Endothelial cell of umbilical vein (primary cell): ENCODE measurements at regions not wholly inside any gene's neighbourhood (a gene's known extent, or its start where the extent isn't known, plus 50 kb on each side); places are given as distances from the start of the nearest gene placed in this dataset.

ENCODE experiments used
- EZH2 ChIP-seq: IDR thresholded peaks from 2 replicates; pipeline ENCODE4 v1.6.1; 2012; ENCODE audit warnings: borderline replicate concordance, low read depth, mild to moderate bottlenecking, moderate library complexity, low read length, inconsistent platforms; ENCODE audit not compliant: severe bottlenecking
- MYC ChIP-seq: IDR thresholded peaks from one replicate; pipeline ENCODE4 v1.6.1; 2011; ENCODE audit warnings: mild to moderate bottlenecking, low read depth, low read length
- POLR2A ChIP-seq: IDR thresholded peaks from 2 replicates; pipeline ENCODE4 v1.6.1; 2012; ENCODE audit warnings: low read depth, mild to moderate bottlenecking, control low read depth, low read length
- TF ChIP-seq, protein P1 (sequence below), 2 donors: IDR thresholded peaks; 1 replicate in 1 of 2; 2 replicates in 1 of 2; pipeline ENCODE4 v1.5.1; 2011; ENCODE audit warnings: low read length in 2 of 2, mild to moderate bottlenecking in 2 of 2, moderate library complexity in 2 of 2, control low read depth in 1 of 2, inconsistent platforms in 1 of 2, low read depth in 1 of 2; ENCODE audit not compliant: insufficient read depth in 1 of 2; ENCODE audit errors: extremely low read depth in 1 of 2
- TF ChIP-seq, protein P2 (sequence below): IDR thresholded peaks from 2 replicates; pipeline ENCODE4 v1.6.1; 2011; ENCODE audit not compliant: insufficient read depth, insufficient read length

- TF ChIP-seq EZH2 (no peak), MYC (no peak), POLR2A (no peak)
- TF ChIP-seq, protein P1, sequence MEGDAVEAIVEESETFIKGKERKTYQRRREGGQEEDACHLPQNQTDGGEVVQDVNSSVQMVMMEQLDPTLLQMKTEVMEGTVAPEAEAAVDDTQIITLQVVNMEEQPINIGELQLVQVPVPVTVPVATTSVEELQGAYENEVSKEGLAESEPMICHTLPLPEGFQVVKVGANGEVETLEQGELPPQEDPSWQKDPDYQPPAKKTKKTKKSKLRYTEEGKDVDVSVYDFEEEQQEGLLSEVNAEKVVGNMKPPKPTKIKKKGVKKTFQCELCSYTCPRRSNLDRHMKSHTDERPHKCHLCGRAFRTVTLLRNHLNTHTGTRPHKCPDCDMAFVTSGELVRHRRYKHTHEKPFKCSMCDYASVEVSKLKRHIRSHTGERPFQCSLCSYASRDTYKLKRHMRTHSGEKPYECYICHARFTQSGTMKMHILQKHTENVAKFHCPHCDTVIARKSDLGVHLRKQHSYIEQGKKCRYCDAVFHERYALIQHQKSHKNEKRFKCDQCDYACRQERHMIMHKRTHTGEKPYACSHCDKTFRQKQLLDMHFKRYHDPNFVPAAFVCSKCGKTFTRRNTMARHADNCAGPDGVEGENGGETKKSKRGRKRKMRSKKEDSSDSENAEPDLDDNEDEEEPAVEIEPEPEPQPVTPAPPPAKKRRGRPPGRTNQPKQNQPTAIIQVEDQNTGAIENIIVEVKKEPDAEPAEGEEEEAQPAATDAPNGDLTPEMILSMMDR (IDR thresholded peaks at IDR 0.05; ENCODE audit: extremely low read depth in 1 of 2, insufficient read depth in 1 of 2, low read depth in 1 of 2, low read length in 2 of 2), result no peak
- TF ChIP-seq, protein P2, sequence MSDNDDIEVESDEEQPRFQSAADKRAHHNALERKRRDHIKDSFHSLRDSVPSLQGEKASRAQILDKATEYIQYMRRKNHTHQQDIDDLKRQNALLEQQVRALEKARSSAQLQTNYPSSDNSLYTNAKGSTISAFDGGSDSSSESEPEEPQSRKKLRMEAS, result no peak
These were observed 129.2 kb upstream of the WDR1 start for GRCh38 chr4:10245751-10246150.
